ENCODE measurements at regions not wholly inside any gene's neighbourhood (a gene's known extent, or its start where the extent isn't known, plus 50 kb on each side); places are given as distances from the start of the nearest gene placed in this dataset.

GRCh38 chr5:13201022-13201421 is 743.5 kb downstream of the DNAH5 start:
- no peak for TF ChIP-seq CTCF (IDR thresholded peaks at IDR 0.05)
- no peak for TF ChIP-seq POLR2A (IDR thresholded peaks at IDR 0.05)
- TF ChIP-seq POLR2AphosphoS5 (IDR thresholded peaks at IDR 0.05) = no peak

All from breast epithelium (tissue), 3 donors.